GM12872 (cell line): ENCODE measurements at regions not wholly inside any gene's neighbourhood (a gene's known extent, or its start where the extent isn't known, plus 50 kb on each side); places are given as distances from the start of the nearest gene placed in this dataset.

Experiments
- TF ChIP-seq, protein P1 (sequence below): IDR thresholded peaks from 3 replicates; pipeline ENCODE4 v1.5.1; 2011; ENCODE audit warnings: low read depth, mild to moderate bottlenecking, low read length, moderate library complexity; ENCODE audit not compliant: insufficient read depth

DNA sequence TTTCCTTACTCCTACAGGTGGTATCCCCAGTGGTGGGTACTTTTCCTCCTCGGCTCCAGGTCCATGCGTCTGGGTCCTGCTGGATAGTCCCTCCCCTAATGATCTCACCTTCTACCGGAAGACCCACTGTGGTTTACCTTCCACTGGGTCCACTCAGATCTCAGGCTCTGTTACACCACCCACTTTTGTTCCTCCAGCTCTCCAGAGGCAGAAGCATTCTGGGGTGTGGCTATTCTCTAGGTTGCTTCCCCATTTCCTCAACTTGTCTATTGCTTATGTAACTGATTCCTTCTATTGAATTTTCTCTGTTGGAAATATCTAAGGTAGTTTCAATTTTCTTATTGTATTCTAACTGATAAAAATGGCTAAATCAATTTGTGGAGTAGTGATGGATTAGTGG is 87.6 kb upstream of the GALNT5 start:
- TF ChIP-seq, protein P1, sequence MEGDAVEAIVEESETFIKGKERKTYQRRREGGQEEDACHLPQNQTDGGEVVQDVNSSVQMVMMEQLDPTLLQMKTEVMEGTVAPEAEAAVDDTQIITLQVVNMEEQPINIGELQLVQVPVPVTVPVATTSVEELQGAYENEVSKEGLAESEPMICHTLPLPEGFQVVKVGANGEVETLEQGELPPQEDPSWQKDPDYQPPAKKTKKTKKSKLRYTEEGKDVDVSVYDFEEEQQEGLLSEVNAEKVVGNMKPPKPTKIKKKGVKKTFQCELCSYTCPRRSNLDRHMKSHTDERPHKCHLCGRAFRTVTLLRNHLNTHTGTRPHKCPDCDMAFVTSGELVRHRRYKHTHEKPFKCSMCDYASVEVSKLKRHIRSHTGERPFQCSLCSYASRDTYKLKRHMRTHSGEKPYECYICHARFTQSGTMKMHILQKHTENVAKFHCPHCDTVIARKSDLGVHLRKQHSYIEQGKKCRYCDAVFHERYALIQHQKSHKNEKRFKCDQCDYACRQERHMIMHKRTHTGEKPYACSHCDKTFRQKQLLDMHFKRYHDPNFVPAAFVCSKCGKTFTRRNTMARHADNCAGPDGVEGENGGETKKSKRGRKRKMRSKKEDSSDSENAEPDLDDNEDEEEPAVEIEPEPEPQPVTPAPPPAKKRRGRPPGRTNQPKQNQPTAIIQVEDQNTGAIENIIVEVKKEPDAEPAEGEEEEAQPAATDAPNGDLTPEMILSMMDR: no peak

DNA sequence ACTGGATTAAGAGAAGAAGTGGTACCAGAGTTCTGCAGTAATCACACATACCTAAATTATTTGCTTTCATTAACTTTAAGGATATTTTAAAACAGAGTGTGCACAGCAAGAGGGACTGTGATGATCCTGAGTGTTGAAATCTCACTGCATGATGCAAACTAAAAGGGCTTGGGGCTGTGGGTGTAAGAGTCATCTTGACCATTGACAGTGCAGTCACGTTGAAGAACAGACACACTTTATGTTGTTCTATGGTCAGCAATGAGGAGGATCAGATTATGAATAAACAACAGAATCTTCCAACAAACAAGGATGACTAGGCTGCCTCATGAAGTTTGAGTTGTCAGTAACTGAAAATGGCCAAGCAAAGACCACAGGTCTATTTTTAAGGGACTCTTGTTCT is 87.2 kb upstream of the GALNT5 start:
- TF ChIP-seq, protein P1: no peak

DNA sequence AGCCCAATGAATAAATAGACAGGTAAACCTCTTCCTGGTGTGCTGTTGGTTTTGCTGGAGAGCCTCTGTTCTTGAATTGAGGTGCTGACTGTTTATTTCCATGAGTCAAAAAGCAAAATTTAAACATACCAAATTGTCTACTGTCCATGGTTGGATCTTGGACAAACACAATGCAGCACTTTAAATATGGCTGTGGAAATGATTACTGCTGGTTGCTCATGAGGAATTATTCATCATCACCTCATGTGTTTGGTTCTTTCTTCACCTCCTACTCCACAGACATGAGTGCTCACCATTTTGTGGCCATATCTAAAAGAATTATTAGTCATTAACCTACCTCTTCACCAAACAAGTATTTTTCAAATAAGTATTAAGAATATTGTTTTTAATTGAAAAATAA is 85.3 kb upstream of the GALNT5 start:
- TF ChIP-seq, protein P1: no peak

DNA sequence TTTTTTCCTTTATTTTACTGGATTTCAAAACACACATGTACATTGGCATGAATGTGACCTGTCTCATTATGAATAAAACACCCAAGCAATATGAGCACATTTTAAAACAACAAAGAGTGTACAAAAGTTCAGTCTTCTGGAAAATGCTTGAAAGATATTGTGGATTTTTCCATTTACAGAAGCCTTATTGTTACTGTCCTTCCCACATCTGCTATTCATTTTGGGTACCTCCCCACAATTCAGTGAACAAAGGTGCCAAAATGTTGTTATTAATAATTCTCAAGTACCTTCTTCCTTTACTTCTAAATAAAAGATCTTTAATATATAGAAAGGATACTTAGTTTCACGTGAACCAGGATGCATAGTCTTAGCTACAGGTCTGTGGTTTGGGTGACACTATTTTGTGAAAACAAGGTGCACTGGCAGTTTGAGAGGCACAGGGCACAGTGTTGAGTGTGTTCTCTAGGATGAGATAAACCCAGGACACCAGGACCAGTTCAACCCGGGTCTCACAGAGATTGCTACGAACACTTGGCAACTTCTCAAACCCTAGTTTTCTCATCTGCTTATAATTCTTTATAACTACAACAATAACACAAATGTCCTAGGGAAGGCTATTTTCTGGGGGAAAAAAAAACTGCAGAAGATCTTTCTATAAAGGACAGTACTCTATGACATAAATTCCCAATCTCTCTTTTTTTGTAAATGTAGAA is 84.5 kb upstream of the GALNT5 start:
- TF ChIP-seq, protein P1: no peak

DNA sequence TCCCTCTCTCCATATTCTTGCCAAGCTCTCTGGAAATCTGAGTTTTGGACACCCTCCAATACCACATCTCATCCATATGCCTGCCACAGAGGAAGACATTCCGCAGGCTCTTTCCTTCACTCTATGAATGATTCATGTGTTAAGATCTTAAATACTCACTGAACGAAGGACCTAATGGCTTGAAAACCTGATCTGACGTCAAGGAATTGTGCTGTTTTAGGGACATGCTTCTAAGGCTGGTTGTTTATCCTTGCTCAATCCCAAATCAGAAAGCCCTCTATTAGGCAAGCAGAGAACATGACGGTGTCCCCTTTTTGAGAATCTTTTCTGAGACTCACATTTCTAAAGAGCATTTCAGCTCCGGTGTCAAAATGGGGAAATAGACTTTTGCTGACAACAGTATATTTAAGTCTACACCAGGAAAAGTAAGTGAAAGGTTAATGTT is 83.7 kb upstream of the GALNT5 start:
- TF ChIP-seq, protein P1: no peak

DNA sequence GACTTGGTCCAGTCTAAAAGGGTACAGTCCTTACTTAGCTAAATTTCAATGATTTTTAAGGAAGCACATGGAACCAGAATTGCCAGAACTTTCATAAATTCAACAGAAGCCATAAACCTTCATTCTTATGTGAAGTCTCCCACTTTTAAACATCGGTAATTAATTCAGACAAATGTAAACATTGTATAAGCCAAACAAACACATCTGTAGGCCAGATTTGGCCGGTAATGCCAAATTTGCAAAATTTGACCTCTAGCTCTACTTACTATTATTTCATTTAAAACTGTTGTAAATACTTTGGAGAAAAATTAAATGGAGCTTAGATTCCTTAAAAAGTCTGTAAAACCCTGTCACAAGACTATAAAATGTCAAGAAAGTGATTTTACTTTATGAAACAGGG is 83.2 kb upstream of the GALNT5 start:
- TF ChIP-seq, protein P1: no peak

DNA sequence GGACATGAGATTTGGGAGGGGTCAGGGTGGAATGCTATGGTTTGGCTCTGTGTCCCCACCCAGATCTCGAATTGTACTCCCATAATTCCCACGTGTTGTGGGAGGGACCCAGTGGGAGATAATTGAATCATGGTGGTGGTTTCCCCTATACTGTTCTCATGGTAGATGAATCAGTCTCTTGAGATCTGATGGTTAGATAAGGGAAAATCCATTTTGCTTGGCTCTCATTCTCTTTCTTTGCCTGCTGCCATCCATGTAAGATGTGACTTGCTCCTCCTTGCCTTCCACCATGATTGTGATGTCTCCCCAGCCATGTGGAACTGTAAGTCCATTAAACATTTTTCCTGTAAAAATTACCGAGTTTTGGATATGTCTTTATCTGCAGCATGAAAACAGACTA is 80.9 kb upstream of the GALNT5 start:
- TF ChIP-seq, protein P1: no peak
